Cardiac fibroblast (primary cell): ENCODE measurements at regions not wholly inside any gene's neighbourhood (a gene's known extent, or its start where the extent isn't known, plus 50 kb on each side); places are given as distances from the start of the nearest gene placed in this dataset.

ENCODE experiments used
- DNase-seq, 2 donors: peaks; one replicate each; pipeline versions ENCODE4 v3.0.0 to v3.0.0-alpha.2; 2010; ENCODE audit warnings: low read depth in 2 of 2
- H3K4me3 ChIP-seq, 2 donors: replicated peaks in 1 of 2; 1 replicate in 1 of 2; 2 replicates in 1 of 2; pipeline ENCODE4 v1.5.1; 2011; ENCODE audit warnings: low read depth in 2 of 2, low read length in 2 of 2, mild to moderate bottlenecking in 2 of 2, moderate library complexity in 1 of 2
- TF ChIP-seq, protein P1 (sequence below): IDR thresholded peaks from one replicate; pipeline ENCODE4 v1.5.1; 2011; ENCODE audit warnings: low read depth, mild to moderate bottlenecking, low read length, inconsistent platforms

DNA sequence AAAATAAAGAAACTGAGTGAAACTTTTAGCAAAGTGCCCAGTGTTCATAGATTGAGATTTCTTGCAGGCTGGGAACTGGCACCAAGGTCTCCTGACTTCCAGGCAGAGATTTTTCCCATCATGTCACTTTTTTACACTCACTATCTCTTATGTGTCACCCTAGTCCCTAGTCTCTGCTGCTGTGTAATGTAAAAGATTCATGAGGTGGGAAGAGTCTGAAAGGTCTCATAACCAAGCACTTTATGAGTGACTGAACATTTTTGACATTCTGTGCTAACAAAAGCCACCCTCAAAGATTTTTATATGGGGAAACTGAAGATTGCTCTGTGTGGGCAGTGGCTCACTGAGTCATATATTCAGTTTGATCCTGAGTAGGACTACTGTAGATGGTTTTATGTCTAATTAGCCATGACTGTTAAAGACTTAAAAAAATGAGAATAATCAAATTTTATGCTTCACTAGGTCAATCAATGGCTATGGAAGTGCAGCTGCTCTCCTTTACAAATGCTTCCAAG, 900.3 kb upstream of the SORCS1 start:
- no peak overlapping the region for H3K4me3 ChIP-seq
- no peak for DNase-seq
- TF ChIP-seq, protein P1, sequence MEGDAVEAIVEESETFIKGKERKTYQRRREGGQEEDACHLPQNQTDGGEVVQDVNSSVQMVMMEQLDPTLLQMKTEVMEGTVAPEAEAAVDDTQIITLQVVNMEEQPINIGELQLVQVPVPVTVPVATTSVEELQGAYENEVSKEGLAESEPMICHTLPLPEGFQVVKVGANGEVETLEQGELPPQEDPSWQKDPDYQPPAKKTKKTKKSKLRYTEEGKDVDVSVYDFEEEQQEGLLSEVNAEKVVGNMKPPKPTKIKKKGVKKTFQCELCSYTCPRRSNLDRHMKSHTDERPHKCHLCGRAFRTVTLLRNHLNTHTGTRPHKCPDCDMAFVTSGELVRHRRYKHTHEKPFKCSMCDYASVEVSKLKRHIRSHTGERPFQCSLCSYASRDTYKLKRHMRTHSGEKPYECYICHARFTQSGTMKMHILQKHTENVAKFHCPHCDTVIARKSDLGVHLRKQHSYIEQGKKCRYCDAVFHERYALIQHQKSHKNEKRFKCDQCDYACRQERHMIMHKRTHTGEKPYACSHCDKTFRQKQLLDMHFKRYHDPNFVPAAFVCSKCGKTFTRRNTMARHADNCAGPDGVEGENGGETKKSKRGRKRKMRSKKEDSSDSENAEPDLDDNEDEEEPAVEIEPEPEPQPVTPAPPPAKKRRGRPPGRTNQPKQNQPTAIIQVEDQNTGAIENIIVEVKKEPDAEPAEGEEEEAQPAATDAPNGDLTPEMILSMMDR = no peak

DNA sequence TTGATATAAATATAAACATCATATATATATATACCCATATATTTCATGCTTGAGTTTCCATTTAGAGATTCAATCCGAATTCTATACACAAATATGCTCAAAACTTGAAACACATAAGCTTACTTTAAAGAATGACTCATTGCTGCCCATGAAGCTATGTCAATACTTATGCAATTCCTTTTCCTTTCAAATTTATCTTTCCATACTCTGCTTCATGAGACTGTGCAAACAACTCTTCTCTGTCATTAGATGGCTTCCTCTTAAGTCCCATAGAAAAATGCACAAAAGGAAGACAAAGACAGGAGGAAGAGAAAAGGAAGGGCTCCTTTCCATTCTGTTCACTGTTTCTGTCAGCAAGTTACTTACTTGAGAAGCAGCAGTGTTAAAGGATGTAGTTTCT, 895.7 kb upstream of the SORCS1 start:
- H3K4me3 ChIP-seq = no peak overlapping the region
- TF ChIP-seq, protein P1 = no peak
- DNase-seq = no peak

DNA sequence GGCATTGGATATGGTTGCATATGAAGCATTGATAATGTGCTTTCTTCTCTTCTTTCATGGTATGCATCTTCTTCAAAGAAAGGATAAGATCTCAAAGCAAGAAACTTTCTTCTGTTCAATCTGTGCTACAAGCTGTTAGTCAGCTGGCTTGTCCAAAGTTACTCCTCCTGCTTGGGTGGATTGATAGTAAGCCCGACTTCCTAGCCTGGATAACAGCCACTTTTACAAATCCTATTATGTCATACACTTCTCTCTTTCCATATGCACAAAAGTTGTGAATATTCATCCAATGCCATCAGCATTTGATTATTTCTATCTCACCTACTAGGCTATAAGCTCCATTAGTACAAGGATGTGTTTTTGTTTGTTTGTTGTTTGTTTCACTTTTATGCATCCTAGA, 891.0 kb upstream of the SORCS1 start:
- H3K4me3 ChIP-seq = no peak overlapping the region
- TF ChIP-seq, protein P1 = no peak
- no peak for DNase-seq

DNA sequence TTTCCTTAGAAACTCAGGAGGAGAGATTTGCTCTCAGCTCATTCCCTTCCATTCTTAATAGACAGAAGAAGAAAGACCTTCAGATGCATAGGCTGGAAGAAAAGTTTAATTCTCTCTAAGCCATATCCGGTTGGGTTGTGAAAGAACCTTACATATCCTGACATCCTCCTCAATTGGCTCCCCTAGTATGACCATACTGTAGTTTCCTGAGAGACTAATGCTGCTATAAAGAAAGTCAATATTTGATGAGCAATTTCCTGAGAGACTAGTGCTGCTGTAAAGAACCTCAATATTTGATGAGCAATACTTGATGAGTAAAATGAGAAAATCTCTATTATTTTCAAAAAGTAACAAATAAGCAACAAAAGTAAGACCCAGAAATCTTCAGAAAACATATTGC, 888.5 kb upstream of the SORCS1 start:
- H3K4me3 ChIP-seq = no peak overlapping the region
- TF ChIP-seq, protein P1 = no peak
- DNase-seq = no peak

DNA sequence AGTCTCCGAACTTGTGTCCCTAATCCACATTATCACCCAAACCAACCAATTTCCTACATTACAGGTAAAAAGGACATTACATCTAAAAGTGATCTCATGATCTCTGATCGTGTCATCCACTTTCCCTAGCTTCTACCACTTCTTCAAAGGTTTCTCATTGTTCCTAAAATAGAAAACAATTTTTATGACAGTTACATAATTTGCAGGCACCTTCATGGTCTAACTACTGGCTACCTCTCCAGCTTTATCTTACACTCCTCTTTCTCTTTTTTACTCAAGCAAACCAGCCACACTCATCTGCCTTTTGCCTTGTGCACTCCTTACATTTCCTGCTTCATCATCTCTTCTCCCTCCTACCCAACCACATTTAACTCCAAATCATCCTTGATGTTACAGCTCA, 886.7 kb upstream of the SORCS1 start:
- no peak overlapping the region for H3K4me3 ChIP-seq
- TF ChIP-seq, protein P1 = no peak
- DNase-seq = no peak

DNA sequence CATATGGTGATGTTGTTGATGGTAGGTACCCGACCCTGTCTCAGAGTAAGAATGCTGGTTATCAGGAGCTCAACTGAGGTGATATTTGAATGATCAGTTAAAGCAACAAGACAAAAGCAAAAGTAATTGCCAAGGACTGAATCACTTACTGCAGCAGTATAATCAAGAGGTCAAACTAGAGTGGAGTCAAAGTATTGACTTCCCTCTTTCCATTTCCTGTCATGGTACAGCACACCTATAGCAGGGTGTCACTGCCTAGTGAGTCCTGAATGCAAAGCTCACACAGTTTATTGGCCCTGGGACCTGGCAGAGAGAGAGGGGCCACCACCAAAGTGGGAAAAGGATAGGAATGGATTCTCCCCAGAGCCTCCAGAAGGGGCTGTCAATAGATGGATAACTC, 886.1 kb upstream of the SORCS1 start:
- no peak overlapping the region for H3K4me3 ChIP-seq
- TF ChIP-seq, protein P1 = no peak
- no peak for DNase-seq

DNA sequence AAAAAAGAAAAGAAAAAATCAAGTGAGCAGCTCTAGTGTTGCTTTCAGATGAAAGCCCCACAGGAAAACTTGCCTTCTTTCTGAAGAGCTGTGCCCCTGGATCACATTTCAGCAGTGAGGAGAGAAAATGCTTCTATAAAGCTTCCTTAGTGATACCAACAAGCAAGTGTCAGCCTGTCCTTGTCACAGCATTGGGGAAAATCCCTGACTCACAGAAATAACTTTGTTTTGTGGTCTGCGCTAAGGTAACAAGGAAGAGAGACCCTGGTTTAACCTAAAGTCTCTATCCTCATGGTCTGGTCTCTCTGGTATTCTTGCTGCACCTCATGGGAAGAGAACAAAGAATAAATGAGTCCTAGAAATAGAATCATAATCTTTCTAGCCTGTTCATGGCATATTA, 885.2 kb upstream of the SORCS1 start:
- DNase-seq = no peak
- no peak overlapping the region for H3K4me3 ChIP-seq
- TF ChIP-seq, protein P1 = no peak
